WTC11 (cell line): ENCODE measurements at regions not wholly inside any gene's neighbourhood (a gene's known extent, or its start where the extent isn't known, plus 50 kb on each side); places are given as distances from the start of the nearest gene placed in this dataset.

Experiments
- ATAC-seq: fragments of 200-7000 bp; cut with Tn5 transposase; 2 replicates; pipeline ENCODE4 v1.10.0; 2021; ENCODE audit warnings: mild to moderate bottlenecking, moderate library complexity
- CTCF ChIA-PET: fragments of 300-600 bp; sonication (Branson Sonifier 250); formaldehyde crosslinking; loops from one replicate; lab custom pipeline; 2021; ENCODE audit warnings: antibody characterized with exemption; lab: Charles Lee
- POLR2A ChIA-PET: fragments of 350-600 bp; sonication (Branson Sonifier 250); formaldehyde crosslinking; loops from one replicate; lab custom pipeline; 2021; ENCODE audit warnings: antibody characterized with exemption; lab: Charles Lee
- DNase-seq: peaks from one replicate; pipeline ENCODE4 v3.0.0; 2021; ENCODE audit warnings: low spot score
- H3K27ac Mint-ChIP-seq: 2 replicates; pipeline ENCODE4 v1.8.0; 2021; ENCODE audit warnings: mixed read lengths
- H3K27me3 Mint-ChIP-seq: 2 replicates; pipeline ENCODE4 v1.8.0; 2021; ENCODE audit warnings: low read depth, mild to moderate bottlenecking, moderate library complexity, mixed read lengths
- H3K36me3 Mint-ChIP-seq: 2 replicates; pipeline ENCODE4 v1.8.0; 2021; ENCODE audit warnings: mixed read lengths
- H3K4me1 Mint-ChIP-seq: 2 replicates; pipeline ENCODE4 v1.8.0; 2022; ENCODE audit warnings: mixed read lengths
- H3K4me3 Mint-ChIP-seq: 2 replicates; pipeline ENCODE4 v1.8.0; 2021; ENCODE audit warnings: mild to moderate bottlenecking, moderate library complexity, mixed read lengths
- H3K9me3 Mint-ChIP-seq: 2 replicates; pipeline ENCODE4 v1.8.0; 2021; ENCODE audit warnings: mixed read lengths
- ATF1 ChIP-seq: sonication (generic); formaldehyde crosslinking; IDR thresholded peaks from 2 replicates; pipeline ENCODE4 v1.8.1; 2023; ENCODE audit warnings: mild to moderate bottlenecking, moderate library complexity, missing genetic modification reagents
- CREB1 ChIP-seq: sonication (generic); formaldehyde crosslinking; IDR thresholded peaks from 2 replicates; pipeline ENCODE4 v1.8.0; 2023; ENCODE audit warnings: mild to moderate bottlenecking, missing genetic modification reagents
- CREM ChIP-seq: sonication (generic); formaldehyde crosslinking; IDR thresholded peaks from 2 replicates; pipeline ENCODE4 v1.8.1; 2022; ENCODE audit warnings: mild to moderate bottlenecking, missing genetic modification reagents, moderate library complexity
- ELF4 ChIP-seq: sonication (generic); formaldehyde crosslinking; IDR thresholded peaks from 2 replicates; pipeline ENCODE4 v1.8.1; 2022; ENCODE audit warnings: low read depth, mild to moderate bottlenecking, moderate library complexity, missing genetic modification reagents
- FOXJ3 ChIP-seq: sonication (generic); formaldehyde crosslinking; IDR thresholded peaks from 2 replicates; pipeline ENCODE4 v1.9.0; 2021; ENCODE audit warnings: missing genetic modification reagents, mild to moderate bottlenecking, borderline replicate concordance
- FOXK1 ChIP-seq: sonication (generic); formaldehyde crosslinking; IDR thresholded peaks from 2 replicates; pipeline ENCODE4 v1.8.0; 2022; ENCODE audit warnings: mild to moderate bottlenecking, moderate library complexity, missing genetic modification reagents
- HMGA2 ChIP-seq: fragments of 250-450 bp; sonication (Bioruptor Pico); IDR thresholded peaks from 2 replicates; pipeline ENCODE4 v1.4.0; 2021; ENCODE audit warnings: mild to moderate bottlenecking, moderate library complexity
- MXD4 ChIP-seq: fragments of 250-450 bp; sonication (Bioruptor Pico); IDR thresholded peaks from 2 replicates; pipeline ENCODE4 v1.8.0; 2021; ENCODE audit warnings: mild to moderate bottlenecking, moderate library complexity, borderline replicate concordance
- NR1H2 ChIP-seq: sonication (generic); formaldehyde crosslinking; IDR thresholded peaks from 2 replicates; pipeline ENCODE4 v1.9.0; 2021; ENCODE audit warnings: mild to moderate bottlenecking, moderate library complexity, missing genetic modification reagents
- NR2C2 ChIP-seq: sonication (generic); formaldehyde crosslinking; IDR thresholded peaks from 2 replicates; pipeline ENCODE4 v1.8.0; 2022; ENCODE audit warnings: mild to moderate bottlenecking, missing genetic modification reagents
- NR3C1 ChIP-seq: sonication (generic); formaldehyde crosslinking; conservative IDR thresholded peaks from 2 replicates; pipeline ENCODE4 v1.8.1; 2023; ENCODE audit warnings: low read depth, mild to moderate bottlenecking, missing genetic modification reagents
- OVOL2 ChIP-seq: fragments of 250-450 bp; sonication (Bioruptor Pico); IDR thresholded peaks from 2 replicates; pipeline ENCODE4 v1.9.0; 2021; ENCODE audit warnings: mild to moderate bottlenecking, borderline replicate concordance
- RORB ChIP-seq: fragments of 250-450 bp; sonication (Bioruptor Pico); IDR thresholded peaks from 2 replicates; pipeline ENCODE4 v1.9.0; 2021; ENCODE audit warnings: mild to moderate bottlenecking
- TEAD4 ChIP-seq: sonication (generic); formaldehyde crosslinking; IDR thresholded peaks from 2 replicates; pipeline ENCODE4 v1.8.0; 2022; ENCODE audit warnings: mild to moderate bottlenecking, missing genetic modification reagents
- TP53 ChIP-seq: sonication (generic); formaldehyde crosslinking; IDR thresholded peaks from 2 replicates; pipeline ENCODE4 v1.8.1; 2023; ENCODE audit warnings: mild to moderate bottlenecking, missing genetic modification reagents
- ZNF317 ChIP-seq: sonication (generic); formaldehyde crosslinking; IDR thresholded peaks from 2 replicates; pipeline ENCODE4 v1.8.1; 2023; ENCODE audit warnings: low read depth, mild to moderate bottlenecking, moderate library complexity, missing genetic modification reagents, borderline replicate concordance
- TF ChIP-seq, protein P1 (sequence below): sonication (generic); formaldehyde crosslinking; IDR thresholded peaks from 2 replicates; pipeline ENCODE4 v1.8.1; 2023; ENCODE audit warnings: mild to moderate bottlenecking, missing genetic modification reagents, moderate library complexity
- TF ChIP-seq, protein P2 (sequence below): sonication (generic); formaldehyde crosslinking; IDR thresholded peaks from 2 replicates; pipeline ENCODE4 v1.8.1; 2023; ENCODE audit warnings: mild to moderate bottlenecking, missing genetic modification reagents, moderate library complexity
- TF ChIP-seq, protein P3 (sequence below): sonication (generic); formaldehyde crosslinking; IDR thresholded peaks from 2 replicates; pipeline ENCODE4 v1.8.1; 2022; ENCODE audit warnings: missing genetic modification reagents, borderline replicate concordance
- TF ChIP-seq, protein P4 (sequence below): sonication (generic); formaldehyde crosslinking; IDR thresholded peaks from 2 replicates; pipeline ENCODE4 v1.8.1; 2022; ENCODE audit warnings: mild to moderate bottlenecking, missing genetic modification reagents, moderate library complexity, borderline replicate concordance
- TF ChIP-seq, protein P5 (sequence below): sonication (generic); formaldehyde crosslinking; IDR thresholded peaks from 2 replicates; pipeline ENCODE4 v1.8.1; 2022; ENCODE audit warnings: low read depth, missing genetic modification reagents, borderline replicate concordance
- TF ChIP-seq, protein P6 (sequence below): sonication (generic); formaldehyde crosslinking; conservative IDR thresholded peaks from 2 replicates; pipeline ENCODE4 v1.8.1; 2022; ENCODE audit warnings: mild to moderate bottlenecking, missing genetic modification reagents
- TF ChIP-seq, protein P7 (sequence below): sonication (generic); formaldehyde crosslinking; IDR thresholded peaks from 2 replicates; pipeline ENCODE4 v1.8.0; 2022; ENCODE audit warnings: mild to moderate bottlenecking, missing genetic modification reagents
- TF ChIP-seq, protein P8 (sequence below): fragments of 250-450 bp; sonication (Bioruptor Pico); IDR thresholded peaks from 2 replicates; pipeline ENCODE4 v1.8.0; 2021; ENCODE audit warnings: mild to moderate bottlenecking
- TF ChIP-seq, protein P9 (sequence below): sonication (generic); formaldehyde crosslinking; IDR thresholded peaks from 2 replicates; pipeline ENCODE4 v1.8.1; 2023; ENCODE audit warnings: mild to moderate bottlenecking, moderate library complexity, missing genetic modification reagents

DNA sequence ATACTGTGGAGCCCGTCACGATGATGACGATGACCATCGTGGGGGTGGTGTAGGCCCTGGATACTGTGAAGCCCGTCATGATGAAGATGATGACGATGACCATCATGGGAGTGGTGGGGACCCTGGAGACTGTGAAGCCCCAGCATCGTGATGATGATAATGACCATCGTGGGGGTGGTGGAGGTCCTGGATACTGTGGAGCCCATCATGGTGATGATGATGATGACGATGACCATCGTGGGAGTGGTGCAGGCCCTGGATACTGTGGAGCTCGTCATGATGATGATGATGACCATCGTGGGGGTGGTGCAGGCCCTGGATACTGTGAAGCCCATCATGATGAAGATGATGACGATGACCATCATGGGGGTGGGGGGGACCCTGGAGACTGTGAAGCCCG, 81.0 kb upstream of the SALL3 start:
- ATAC-seq = no peak
- H3K36me3 Mint-ChIP-seq = peaks cover 8% of the 10 kb centered on the region
- peaks cover 39% of the 10 kb centered on the region for H3K9me3 Mint-ChIP-seq

DNA sequence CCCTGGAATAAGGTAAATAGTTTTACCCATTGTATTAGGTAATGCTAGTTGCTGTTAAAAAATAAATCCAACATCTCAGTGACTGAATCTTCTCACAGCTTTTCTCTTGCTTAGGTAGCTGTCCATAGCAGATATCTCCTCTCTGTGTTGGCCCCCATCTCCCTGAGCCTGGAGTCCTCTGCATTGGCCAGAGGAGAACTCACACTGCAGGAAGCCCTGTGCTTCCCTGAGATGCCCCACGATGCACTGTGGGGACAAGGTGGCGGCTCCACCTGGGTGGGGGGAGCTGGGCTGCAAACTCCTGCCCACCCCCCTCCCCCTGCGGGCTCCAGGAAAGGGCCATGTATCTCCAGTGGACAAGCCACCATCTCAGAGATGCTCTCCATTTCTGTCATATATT, 80.4 kb upstream of the SALL3 start:
- DNase-seq (no peak), ATAC-seq (no peak)
- ChIA-PET POLR2A (no interaction called here), CTCF (no interaction called here)
- Mint-ChIP-seq H3K27ac (no peak overlapping the region), H3K36me3 (peaks cover 8% of the 10 kb centered on the region), H3K9me3 (peaks cover 39% of the 10 kb centered on the region), H3K4me1 (peaks cover 21% of the 10 kb centered on the region), H3K27me3 (peaks cover 3% of the 10 kb centered on the region; the same call in 1 of the 2 replicates), H3K4me3 (no peak overlapping the region)
- TF ChIP-seq FOXJ3 = no peak
- TF ChIP-seq, protein P1, sequence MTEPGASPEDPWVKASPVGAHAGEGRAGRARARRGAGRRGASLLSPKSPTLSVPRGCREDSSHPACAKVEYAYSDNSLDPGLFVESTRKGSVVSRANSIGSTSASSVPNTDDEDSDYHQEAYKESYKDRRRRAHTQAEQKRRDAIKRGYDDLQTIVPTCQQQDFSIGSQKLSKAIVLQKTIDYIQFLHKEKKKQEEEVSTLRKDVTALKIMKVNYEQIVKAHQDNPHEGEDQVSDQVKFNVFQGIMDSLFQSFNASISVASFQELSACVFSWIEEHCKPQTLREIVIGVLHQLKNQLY (CRISPR knock-in tag) = no peak
- no peak for TF ChIP-seq ZNF317 (CRISPR knock-in tag)
- no peak for TF ChIP-seq NR3C1 (CRISPR knock-in tag)
- no peak for TF ChIP-seq TP53 (CRISPR knock-in tag)
- TF ChIP-seq, protein P2, sequence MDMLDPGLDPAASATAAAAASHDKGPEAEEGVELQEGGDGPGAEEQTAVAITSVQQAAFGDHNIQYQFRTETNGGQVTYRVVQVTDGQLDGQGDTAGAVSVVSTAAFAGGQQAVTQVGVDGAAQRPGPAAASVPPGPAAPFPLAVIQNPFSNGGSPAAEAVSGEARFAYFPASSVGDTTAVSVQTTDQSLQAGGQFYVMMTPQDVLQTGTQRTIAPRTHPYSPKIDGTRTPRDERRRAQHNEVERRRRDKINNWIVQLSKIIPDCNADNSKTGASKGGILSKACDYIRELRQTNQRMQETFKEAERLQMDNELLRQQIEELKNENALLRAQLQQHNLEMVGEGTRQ (CRISPR knock-in tag) = no peak
- TF ChIP-seq, protein P3, sequence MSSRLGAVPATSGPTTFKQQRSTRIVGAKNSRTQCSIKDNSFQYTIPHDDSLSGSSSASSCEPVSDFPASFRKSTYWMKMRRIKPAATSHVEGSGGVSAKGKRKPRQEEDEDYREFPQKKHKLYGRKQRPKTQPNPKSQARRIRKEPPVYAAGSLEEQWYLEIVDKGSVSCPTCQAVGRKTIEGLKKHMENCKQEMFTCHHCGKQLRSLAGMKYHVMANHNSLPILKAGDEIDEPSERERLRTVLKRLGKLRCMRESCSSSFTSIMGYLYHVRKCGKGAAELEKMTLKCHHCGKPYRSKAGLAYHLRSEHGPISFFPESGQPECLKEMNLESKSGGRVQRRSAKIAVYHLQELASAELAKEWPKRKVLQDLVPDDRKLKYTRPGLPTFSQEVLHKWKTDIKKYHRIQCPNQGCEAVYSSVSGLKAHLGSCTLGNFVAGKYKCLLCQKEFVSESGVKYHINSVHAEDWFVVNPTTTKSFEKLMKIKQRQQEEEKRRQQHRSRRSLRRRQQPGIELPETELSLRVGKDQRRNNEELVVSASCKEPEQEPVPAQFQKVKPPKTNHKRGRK (CRISPR knock-in tag) = no peak
- no peak for TF ChIP-seq TEAD4 (CRISPR knock-in tag)
- no peak for TF ChIP-seq ATF1 (CRISPR knock-in tag)
- TF ChIP-seq, protein P4, sequence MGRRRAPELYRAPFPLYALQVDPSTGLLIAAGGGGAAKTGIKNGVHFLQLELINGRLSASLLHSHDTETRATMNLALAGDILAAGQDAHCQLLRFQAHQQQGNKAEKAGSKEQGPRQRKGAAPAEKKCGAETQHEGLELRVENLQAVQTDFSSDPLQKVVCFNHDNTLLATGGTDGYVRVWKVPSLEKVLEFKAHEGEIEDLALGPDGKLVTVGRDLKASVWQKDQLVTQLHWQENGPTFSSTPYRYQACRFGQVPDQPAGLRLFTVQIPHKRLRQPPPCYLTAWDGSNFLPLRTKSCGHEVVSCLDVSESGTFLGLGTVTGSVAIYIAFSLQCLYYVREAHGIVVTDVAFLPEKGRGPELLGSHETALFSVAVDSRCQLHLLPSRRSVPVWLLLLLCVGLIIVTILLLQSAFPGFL (CRISPR knock-in tag) = no peak
- TF ChIP-seq CREM = no peak
- TF ChIP-seq MXD4 = no peak

More for the DNA sequence above, 81.0 kb upstream of the SALL3 start:
- Mint-ChIP-seq H3K4me3 (no peak overlapping the region), H3K27ac (no peak overlapping the region), H3K4me1 (peaks cover 18% of the 10 kb centered on the region), H3K27me3 (peaks cover 3% of the 10 kb centered on the region; the same call in 1 of the 2 replicates)
- no peak for DNase-seq
- TF ChIP-seq, protein P5, sequence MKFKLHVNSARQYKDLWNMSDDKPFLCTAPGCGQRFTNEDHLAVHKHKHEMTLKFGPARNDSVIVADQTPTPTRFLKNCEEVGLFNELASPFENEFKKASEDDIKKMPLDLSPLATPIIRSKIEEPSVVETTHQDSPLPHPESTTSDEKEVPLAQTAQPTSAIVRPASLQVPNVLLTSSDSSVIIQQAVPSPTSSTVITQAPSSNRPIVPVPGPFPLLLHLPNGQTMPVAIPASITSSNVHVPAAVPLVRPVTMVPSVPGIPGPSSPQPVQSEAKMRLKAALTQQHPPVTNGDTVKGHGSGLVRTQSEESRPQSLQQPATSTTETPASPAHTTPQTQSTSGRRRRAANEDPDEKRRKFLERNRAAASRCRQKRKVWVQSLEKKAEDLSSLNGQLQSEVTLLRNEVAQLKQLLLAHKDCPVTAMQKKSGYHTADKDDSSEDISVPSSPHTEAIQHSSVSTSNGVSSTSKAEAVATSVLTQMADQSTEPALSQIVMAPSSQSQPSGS (CRISPR knock-in tag) = no peak
- no peak for TF ChIP-seq HMGA2 (CRISPR knock-in tag)
- no peak for TF ChIP-seq OVOL2
- TF ChIP-seq, protein P6, sequence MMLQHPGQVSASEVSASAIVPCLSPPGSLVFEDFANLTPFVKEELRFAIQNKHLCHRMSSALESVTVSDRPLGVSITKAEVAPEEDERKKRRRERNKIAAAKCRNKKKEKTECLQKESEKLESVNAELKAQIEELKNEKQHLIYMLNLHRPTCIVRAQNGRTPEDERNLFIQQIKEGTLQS (CRISPR knock-in tag) = no peak
- TF ChIP-seq, protein P7, sequence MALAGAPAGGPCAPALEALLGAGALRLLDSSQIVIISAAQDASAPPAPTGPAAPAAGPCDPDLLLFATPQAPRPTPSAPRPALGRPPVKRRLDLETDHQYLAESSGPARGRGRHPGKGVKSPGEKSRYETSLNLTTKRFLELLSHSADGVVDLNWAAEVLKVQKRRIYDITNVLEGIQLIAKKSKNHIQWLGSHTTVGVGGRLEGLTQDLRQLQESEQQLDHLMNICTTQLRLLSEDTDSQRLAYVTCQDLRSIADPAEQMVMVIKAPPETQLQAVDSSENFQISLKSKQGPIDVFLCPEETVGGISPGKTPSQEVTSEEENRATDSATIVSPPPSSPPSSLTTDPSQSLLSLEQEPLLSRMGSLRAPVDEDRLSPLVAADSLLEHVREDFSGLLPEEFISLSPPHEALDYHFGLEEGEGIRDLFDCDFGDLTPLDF (CRISPR knock-in tag) = no peak
- TF ChIP-seq ELF4 = no peak
- no peak for TF ChIP-seq CREB1 (CRISPR knock-in tag)
- TF ChIP-seq NR3C1 (CRISPR knock-in tag) = no peak
- TF ChIP-seq, protein P8, sequence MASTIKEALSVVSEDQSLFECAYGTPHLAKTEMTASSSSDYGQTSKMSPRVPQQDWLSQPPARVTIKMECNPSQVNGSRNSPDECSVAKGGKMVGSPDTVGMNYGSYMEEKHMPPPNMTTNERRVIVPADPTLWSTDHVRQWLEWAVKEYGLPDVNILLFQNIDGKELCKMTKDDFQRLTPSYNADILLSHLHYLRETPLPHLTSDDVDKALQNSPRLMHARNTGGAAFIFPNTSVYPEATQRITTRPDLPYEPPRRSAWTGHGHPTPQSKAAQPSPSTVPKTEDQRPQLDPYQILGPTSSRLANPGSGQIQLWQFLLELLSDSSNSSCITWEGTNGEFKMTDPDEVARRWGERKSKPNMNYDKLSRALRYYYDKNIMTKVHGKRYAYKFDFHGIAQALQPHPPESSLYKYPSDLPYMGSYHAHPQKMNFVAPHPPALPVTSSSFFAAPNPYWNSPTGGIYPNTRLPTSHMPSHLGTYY (CRISPR knock-in tag) = no peak
- TF ChIP-seq FOXK1 = no peak
- TF ChIP-seq NR2C2 = no peak
- TF ChIP-seq, protein P9, sequence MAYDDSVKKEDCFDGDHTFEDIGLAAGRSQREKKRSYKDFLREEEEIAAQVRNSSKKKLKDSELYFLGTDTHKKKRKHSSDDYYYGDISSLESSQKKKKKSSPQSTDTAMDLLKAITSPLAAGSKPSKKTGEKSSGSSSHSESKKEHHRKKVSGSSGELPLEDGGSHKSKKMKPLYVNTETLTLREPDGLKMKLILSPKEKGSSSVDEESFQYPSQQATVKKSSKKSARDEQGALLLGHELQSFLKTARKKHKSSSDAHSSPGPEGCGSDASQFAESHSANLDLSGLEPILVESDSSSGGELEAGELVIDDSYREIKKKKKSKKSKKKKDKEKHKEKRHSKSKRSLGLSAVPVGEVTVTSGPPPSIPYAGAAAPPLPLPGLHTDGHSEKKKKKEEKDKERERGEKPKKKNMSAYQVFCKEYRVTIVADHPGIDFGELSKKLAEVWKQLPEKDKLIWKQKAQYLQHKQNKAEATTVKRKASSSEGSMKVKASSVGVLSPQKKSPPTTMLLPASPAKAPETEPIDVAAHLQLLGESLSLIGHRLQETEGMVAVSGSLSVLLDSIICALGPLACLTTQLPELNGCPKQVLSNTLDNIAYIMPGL (CRISPR knock-in tag) = no peak
- TF ChIP-seq CREM = no peak
- TF ChIP-seq RORB (CRISPR knock-in tag) = no peak
- no peak for TF ChIP-seq NR1H2 (CRISPR knock-in tag)
- no peak for TF ChIP-seq TP53 (CRISPR knock-in tag)
- TF ChIP-seq ATF1 (CRISPR knock-in tag) = no peak
- ChIA-PET CTCF (no interaction called here), POLR2A (no interaction called here)
